Thymus (tissue), 11 donors: ENCODE measurements at regions not wholly inside any gene's neighbourhood (a gene's known extent, or its start where the extent isn't known, plus 50 kb on each side); places are given as distances from the start of the nearest gene placed in this dataset.

ENCODE experiments used
- DNase-seq, 9 donors: peaks; one replicate each; pipeline ENCODE4 v3.0.0-alpha.2; 2013; ENCODE audit warnings: low spot score in 9 of 9, low read depth in 6 of 9, missing footprints in 1 of 9
- H3K27ac ChIP-seq, 2 donors: one replicate each; pipeline ENCODE4 v1.5.1; 2013; ENCODE audit warnings: control low read depth in 1 of 2, low read depth in 1 of 2, low read length in 1 of 2, mild to moderate bottlenecking in 1 of 2, moderate library complexity in 1 of 2
- H3K27me3 ChIP-seq, 2 donors: one replicate each; pipeline ENCODE4 v1.5.1; 2013; ENCODE audit warnings: low read length in 1 of 2; ENCODE audit not compliant: control insufficient read depth in 2 of 2, insufficient read depth in 1 of 2
- H3K36me3 ChIP-seq, 2 donors: one replicate each; pipeline ENCODE4 v1.5.1; 2013; ENCODE audit warnings: low read length in 1 of 2, mild to moderate bottlenecking in 1 of 2, moderate library complexity in 1 of 2; ENCODE audit not compliant: control insufficient read depth in 2 of 2, insufficient read depth in 2 of 2
- H3K4me1 ChIP-seq, 2 donors: one replicate each; pipeline ENCODE4 v1.5.1; 2013; ENCODE audit warnings: low read length in 2 of 2; ENCODE audit not compliant: control insufficient read depth in 2 of 2, insufficient read depth in 2 of 2
- H3K4me3 ChIP-seq, 2 donors: one replicate each; pipeline ENCODE4 v1.5.1; 2013; ENCODE audit warnings: low read length in 2 of 2, control low read depth in 1 of 2, mild to moderate bottlenecking in 1 of 2
- H3K9me3 ChIP-seq, 2 donors: one replicate each; pipeline ENCODE4 v1.5.1; 2013; ENCODE audit warnings: low read length in 1 of 2, mild to moderate bottlenecking in 1 of 2; ENCODE audit not compliant: control insufficient read depth in 2 of 2, insufficient read depth in 1 of 2
- WGBS: extraction: QIAGEN DNeasy Blood & Tissue Kit; methylation state at CpG from one replicate; pipeline ENCODE4 v1.1.7; 2013; 5-methylcytosine and 5-hydroxymethylcytosine counted together
- donor health status: healthy.

DNA sequence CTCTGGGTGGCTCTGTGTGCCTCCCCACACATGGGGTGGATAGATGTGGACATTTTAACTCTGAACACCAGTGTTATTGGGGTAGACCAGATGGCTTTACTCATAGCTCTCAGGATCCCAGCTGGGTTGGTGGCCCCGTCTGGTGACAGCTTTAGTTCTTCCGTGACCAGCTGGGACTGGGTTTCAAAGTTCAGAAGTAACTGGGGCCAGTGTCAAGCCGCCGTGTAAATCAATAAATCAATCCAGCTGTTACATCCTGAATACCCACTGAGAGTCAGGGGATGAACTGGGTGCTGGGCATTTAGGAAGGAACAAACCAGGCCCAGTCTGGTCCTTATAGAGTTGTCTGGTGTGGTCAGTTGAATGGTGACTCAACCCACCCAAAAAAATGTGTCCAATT is 269.4 kb downstream of the CTTN start:
- Histone ChIP-seq H3K9me3 (peaks cover 0 to 4% of the 10 kb centered on the region in 2 donors), H3K27ac (no peak overlapping the region), H3K4me3 (no peak overlapping the region), H3K36me3 (no peaks in the 10 kb centered on the region), H3K27me3 (peaks cover 4 to 25% of the 10 kb centered on the region in 2 donors), H3K4me1 (no peaks in the 10 kb centered on the region)
- DNase-seq = no peak
- 76% methylated on average over 4 of the region's 4 CpGs for WGBS

DNA sequence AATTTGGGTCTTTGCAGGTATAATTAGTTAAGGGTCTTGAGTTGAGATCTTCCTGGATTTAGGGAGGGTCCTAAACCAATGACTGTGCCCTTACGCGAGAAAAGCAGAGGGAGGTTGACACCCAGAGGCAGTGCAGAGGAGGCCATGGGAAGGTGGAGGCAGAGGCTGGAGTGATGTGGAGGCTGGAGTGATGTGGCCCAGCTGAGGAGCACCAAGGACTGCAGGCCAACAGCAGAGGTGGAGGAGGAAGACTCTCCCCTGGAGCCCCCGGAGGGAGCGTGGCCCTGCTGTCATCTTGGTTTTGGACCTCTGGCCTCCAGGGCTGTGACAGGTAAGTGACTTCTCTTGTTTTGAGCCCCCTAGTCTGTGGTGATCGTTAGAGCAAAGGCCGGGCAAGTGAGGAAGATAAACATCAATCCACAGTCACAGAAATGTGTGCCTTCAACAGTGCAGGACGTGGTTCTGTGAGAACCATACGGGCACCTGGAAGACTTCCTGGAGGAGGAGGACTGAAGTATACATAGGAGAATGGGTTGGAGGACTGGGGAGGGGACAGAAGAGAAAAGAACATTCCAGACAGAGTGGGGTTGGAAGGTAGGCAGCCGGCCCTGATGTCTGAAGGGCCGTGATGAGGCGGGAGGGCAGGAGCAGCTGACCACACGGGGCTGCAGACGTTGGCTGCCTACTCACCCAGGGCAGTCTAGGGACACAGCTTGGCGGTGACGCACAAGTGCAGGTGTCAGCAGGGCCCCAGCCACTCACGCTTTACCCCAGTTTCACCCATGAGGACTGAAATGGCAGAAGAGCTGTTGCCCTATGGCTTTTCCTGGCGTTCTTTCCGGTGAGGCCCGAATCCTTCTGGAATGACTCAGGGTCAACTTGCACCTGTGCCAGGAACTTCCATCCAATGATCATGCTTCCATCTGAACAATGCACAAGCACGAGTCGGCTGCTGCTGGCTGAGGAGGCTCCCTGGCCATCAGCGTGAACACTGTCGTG is 270.2 kb downstream of the CTTN start:
- no peak for DNase-seq
- no peak overlapping the region for H3K27ac ChIP-seq
- H3K9me3 ChIP-seq = no peaks in the 10 kb centered on the region
- no peaks in the 10 kb centered on the region for H3K36me3 ChIP-seq
- WGBS = 91% methylated on average over 23 of the region's 23 CpGs
- H3K4me1 ChIP-seq = no peaks in the 10 kb centered on the region
- H3K4me3 ChIP-seq = no peak overlapping the region
- peaks cover under 1 to 17% of the 10 kb centered on the region in 2 donors for H3K27me3 ChIP-seq

DNA sequence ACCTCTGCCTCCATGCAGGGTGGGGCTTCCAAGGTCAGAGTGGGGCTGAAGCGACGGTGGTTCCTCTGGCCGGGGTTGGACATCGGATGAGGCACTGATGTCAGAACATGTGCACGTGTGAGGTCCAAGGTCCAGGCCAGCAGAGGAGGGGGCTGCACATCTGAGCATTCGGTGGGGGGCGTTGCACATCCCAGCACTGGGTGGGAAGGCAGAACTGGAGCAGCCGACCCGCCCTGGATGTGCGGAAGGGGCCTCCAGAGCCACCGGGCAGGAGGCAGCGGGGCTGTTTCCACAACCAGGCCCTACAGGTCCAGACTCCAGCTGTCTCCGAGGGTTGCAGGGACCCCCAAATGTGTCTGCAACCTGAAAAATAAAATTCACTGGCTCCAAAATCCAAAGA is 271.0 kb downstream of the CTTN start:
- Histone ChIP-seq H3K36me3 (no peaks in the 10 kb centered on the region), H3K27me3 (peaks cover 0 to 11% of the 10 kb centered on the region in 2 donors), H3K4me3 (no peak overlapping the region), H3K4me1 (no peaks in the 10 kb centered on the region), H3K9me3 (no peaks in the 10 kb centered on the region), H3K27ac (no peak overlapping the region)
- DNase-seq = no peak
- 96% methylated on average over 13 of the region's 13 CpGs for WGBS

DNA sequence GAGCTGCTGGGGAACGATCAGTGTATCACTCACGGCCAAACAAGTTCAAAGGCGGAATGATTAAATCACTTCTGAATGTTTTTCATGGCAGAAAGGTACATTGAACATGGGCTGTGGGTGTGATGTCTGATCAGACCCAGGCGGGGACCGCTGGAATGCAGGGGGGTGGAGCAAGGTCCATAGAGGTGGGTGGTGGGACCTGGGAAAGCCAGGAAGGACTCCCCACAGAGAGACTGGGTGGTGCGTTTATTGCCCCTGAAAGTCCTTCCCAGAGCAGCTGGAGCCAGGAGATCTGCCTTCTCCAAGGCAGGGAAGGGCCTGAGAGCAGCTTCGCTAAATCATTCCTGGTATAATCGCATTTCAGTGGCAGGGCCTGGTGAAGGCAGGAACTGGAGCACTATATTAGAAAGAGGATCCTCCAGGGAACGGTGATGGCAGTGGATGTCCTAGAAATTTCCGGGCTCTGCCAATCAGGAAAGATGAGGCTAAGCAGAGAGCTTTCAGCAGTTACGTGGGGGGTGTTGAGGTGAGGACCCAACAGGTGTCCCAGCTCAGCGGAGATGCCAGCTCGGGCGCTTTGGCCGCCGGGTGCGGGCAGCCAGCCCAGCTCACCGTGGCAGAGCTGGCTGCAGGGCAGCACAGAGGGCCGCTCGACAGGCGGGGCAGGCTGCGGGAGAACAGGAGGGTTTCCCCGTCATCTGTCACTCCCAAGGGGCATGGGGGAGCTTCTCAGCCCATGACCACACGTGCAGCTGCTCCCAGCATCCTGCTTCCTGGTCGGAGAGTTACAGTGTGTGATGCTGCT is 271.7 kb downstream of the CTTN start:
- Histone ChIP-seq H3K4me1 (no peaks in the 10 kb centered on the region), H3K27me3 (peaks cover 0 to 7% of the 10 kb centered on the region in 2 donors), H3K27ac (no peak overlapping the region), H3K9me3 (no peaks in the 10 kb centered on the region), H3K36me3 (no peaks in the 10 kb centered on the region), H3K4me3 (no peak overlapping the region)
- no peak for DNase-seq
- WGBS = 81% methylated on average over 25 of the region's 25 CpGs

DNA sequence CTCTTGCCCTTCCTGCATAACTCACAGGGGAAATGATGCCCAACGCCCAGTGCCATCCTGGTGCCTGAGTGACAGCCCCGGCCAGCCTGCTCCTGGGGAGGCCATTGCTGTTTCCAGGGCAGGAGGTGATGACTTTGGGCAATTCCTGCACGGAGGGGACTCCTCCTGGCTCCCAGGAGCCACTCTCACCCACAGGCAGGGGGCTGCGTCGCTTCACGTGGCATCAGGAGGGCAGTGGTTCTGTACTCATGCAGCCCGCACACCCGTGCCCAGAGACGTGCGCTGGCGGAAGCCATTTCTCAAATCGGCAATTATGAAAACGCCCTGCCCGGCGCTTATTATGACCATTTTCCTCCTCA is 272.3 kb downstream of the CTTN start:
- Histone ChIP-seq H3K27me3 (peaks cover 0 to 7% of the 10 kb centered on the region in 2 donors), H3K27ac (no peak overlapping the region), H3K9me3 (no peaks in the 10 kb centered on the region), H3K36me3 (no peaks in the 10 kb centered on the region), H3K4me3 (no peak overlapping the region), H3K4me1 (no peaks in the 10 kb centered on the region)
- DNase-seq = no peak
- 86% methylated on average over 15 of the region's 15 CpGs for whole genome bisulfite sequencing

GRCh38 chr11:70671083-70671482 is 272.8 kb downstream of the CTTN start:
- 7% methylated on average over 19 of the region's 19 CpGs for WGBS
- Histone ChIP-seq H3K27me3 (peaks cover 0 to 7% of the 10 kb centered on the region in 2 donors), H3K27ac (no peak overlapping the region), H3K9me3 (no peaks in the 10 kb centered on the region), H3K4me3 (no peak overlapping the region), H3K4me1 (no peaks in the 10 kb centered on the region), H3K36me3 (no peaks in the 10 kb centered on the region)
- no peak for DNase-seq

GRCh38 chr11:70671611-70672010 is 273.3 kb downstream of the CTTN start:
- Histone ChIP-seq H3K27me3 (peaks cover 0 to 7% of the 10 kb centered on the region in 2 donors), H3K4me1 (no peaks in the 10 kb centered on the region), H3K4me3 (no peak overlapping the region), H3K9me3 (no peaks in the 10 kb centered on the region), H3K27ac (no peak overlapping the region), H3K36me3 (no peaks in the 10 kb centered on the region)
- no peak for DNase-seq
- 71% methylated on average over 5 of the region's 5 CpGs for WGBS

DNA sequence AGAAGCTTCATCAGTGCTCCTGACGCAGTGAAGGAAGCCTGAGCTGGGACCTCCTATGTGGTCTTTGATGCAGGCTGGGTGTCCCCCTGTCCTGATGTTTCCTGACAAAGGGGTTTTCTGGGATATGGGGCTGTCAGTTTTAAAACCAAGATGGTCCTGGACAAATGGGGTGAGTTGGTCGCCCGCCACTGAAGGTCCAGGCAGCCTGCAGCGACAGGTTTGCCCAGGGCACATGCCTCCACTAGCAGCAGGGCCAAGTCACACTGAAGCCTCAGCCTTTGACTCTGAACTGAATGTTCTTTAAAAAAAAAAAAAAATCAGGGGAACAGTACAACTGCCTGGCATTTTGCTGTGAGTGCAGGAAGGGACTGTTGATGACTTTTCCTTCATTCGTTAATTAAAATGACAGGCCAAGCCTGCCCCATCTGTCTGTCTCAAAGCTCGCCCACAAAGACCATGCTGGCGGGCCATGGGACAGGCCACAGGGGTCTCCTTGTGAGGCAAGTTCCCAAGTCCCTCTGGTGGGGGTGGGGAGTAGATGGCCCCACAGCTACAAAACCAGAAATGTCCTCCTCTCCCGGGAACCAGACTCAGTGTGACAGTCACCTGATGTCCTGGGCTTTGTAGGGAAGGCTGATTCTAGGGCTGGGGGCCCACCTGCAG is 274.8 kb downstream of the CTTN start:
- Histone ChIP-seq H3K4me3 (no peak overlapping the region), H3K9me3 (no peaks in the 10 kb centered on the region), H3K4me1 (no peaks in the 10 kb centered on the region), H3K27ac (no peak overlapping the region), H3K27me3 (peaks cover 0 to 7% of the 10 kb centered on the region in 2 donors), H3K36me3 (no peaks in the 10 kb centered on the region)
- DNase-seq = no peak
- WGBS = 97% methylated on average over 8 of the region's 8 CpGs
